ENCODE measurements at regions not wholly inside any gene's neighbourhood (a gene's known extent, or its start where the extent isn't known, plus 50 kb on each side); places are given as distances from the start of the nearest gene placed in this dataset.

DNA sequence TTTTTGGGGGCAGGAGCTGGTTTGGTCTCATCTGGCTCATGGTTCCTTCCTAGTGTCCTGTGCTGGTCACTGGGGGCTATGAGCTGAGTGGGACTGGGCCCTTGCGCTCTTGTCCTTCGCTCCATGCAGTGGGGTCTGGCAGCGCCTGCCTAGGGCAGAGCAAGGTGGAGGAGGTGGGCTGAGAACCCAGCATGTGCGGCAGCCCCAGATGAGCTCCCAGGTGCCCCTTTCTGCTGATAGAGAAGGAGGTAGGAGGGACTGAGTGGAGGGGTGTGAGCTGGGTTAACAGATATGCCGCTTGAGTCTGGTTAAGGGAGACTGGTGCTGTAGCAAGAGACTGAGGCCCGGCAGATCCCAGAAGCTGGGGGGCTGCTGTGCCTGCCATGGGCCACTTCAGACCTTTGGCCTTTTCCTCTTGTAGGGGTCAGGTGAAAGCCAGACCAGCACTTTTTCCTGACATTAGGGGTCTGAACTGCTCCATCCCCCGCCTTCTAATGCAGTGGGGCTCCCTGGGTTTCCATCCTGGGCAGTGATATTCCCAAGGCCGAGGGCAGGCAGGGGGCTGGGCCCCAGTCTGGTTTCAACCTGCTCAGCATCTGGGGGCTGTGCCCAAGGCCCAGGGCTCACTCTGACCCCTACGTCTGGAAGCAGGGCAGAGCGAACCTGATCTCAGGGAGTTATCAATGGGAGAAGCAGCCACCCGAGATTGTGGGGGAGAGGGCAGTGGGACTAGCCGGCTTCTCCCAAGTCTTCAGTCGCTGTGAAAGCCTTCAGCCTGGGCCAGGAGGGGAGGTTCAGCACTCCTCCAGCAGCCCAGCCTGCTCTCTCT is 62.9 kb upstream of the PRR23C start:
- TF ChIP-seq, protein P1, sequence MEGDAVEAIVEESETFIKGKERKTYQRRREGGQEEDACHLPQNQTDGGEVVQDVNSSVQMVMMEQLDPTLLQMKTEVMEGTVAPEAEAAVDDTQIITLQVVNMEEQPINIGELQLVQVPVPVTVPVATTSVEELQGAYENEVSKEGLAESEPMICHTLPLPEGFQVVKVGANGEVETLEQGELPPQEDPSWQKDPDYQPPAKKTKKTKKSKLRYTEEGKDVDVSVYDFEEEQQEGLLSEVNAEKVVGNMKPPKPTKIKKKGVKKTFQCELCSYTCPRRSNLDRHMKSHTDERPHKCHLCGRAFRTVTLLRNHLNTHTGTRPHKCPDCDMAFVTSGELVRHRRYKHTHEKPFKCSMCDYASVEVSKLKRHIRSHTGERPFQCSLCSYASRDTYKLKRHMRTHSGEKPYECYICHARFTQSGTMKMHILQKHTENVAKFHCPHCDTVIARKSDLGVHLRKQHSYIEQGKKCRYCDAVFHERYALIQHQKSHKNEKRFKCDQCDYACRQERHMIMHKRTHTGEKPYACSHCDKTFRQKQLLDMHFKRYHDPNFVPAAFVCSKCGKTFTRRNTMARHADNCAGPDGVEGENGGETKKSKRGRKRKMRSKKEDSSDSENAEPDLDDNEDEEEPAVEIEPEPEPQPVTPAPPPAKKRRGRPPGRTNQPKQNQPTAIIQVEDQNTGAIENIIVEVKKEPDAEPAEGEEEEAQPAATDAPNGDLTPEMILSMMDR (IDR thresholded peaks at IDR 0.05): no peak
- no peak for TF ChIP-seq POLR2A (IDR thresholded peaks at IDR 0.05)
